COLO668 (cell line): ENCODE measurements at regions not wholly inside any gene's neighbourhood (a gene's known extent, or its start where the extent isn't known, plus 50 kb on each side); places are given as distances from the start of the nearest gene placed in this dataset.
A peak's percentile ranks its signal among the peaks of the same experiment; 100 is the strongest.
"Not testable (repeated sequence)": the region's sequence is repeated elsewhere in the genome, so short reads cannot be mapped to it uniquely, and the experiment has no call there.

Source experiments
- DNase-seq: peaks from one replicate; lab custom pipeline; 2025; ENCODE audit not compliant: unreplicated experiment; lab: John Stamatoyannopoulos, UW

DNA sequence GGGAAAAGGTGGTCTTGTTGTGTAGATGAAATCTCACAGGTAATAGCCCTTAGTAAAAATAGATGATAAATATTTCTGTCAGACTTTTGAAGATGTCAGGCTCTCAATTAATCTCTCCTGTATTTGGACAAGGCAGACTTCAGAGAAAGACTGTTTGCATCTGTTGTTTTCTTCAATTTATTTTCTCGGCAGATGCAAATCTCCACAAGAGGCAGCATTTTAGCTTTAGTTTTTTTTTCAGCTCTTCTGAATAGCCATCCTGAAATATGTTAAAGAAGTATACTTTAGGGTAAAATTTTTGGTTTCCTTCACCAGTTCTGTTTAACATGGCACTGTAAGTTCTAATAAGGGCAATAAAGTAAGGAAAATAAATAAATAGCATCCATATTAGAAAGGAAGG lies 685.1 kb downstream of the SI start:
- no peak for DNase-seq

DNA sequence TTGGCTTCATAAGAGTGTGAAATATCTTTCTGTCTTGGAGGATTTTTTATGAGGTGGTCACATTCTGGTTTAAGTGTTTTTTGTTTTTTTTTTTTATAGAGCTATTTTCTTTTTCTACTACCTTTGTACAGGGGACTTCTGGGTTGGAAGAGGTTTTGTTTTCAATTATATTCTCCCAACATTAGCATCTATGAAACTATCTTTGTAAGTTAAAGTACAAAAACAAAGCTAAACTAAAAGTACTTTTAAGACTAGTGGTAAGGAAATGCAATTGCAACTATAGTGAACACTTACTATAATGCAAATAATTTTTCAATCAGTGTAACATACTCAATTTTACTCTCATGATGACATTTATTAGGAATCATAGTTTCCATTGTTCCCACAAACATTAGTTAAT lies 688.2 kb downstream of the SI start:
- DNase-seq: no peak

DNA sequence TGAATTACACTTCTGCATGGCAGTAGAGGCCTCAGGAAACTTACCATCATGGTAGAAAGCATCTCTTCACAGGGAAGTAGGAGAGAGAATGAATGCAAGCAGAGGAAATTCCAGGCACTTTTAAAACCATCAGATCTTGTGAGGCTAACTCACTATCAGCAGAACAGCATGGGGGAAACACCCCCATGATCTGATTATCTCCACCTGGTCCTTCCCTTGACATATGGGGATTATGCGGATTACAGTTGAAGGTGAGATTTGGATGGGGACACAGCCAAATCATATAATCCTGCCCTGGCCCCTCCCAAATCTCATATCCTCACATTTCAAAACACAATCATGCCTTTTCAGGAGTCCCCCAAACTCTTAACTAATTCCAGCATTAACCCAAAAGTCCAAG lies 691.1 kb downstream of the SI start:
- no peak for DNase-seq

DNA sequence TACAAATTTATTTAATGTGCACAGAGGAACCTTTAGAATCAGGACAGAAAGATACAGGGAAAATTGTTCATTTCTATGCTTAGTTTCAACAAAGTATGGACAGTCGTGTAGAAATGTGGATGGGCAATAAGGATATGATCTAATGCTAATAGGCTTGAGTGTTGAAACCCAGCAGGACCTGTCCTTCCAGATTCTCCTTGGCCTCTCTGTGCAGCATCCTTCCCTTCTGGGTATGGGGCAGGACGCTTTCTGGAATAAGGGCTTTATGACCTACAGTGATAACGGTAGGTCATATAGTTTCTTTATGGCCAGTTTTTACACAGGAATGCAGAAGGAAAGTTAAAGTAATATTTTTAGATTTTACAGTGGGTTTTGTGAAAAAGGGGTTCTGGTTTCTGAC lies 698.1 kb downstream of the SI start:
- DNase-seq: no peak

DNA sequence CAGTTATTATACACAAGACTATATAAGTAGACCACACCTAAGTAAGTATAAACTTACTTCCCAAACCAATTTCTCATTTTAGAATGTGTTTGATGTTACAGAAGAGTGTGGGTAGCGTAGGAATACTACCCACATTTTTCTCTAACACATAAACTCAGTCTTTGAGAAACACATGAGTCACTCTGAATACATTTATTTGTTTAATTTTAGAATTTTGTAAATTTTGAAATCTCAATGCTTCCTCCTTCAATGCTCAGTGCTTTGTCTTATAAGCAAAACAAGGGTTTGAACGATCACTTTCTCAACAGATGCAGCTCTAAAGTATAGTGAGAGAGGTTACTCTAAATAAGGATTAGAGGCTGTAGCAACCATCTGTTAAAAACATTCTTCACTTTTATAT lies 700.8 kb downstream of the SI start:
- DNase-seq: no peak

DNA sequence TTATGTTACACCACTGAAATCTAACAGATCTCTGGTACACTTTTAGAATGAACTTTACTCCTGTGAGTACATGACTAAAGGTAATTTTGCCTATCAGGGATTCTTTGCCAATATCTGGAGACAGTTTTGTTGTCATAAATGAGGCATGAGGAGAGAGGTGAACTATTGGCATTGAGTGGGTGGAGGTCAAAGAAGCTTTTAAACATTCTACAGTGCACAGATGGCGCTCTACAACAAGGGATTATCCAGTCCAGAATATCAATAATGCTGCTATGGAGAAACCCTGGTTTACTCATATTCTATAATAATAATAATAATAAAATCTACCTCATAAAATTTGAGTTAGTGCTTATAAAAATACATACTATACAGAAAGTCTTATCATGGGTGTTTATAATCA lies 702.3 kb downstream of the SI start:
- DNase-seq: no peak

DNA sequence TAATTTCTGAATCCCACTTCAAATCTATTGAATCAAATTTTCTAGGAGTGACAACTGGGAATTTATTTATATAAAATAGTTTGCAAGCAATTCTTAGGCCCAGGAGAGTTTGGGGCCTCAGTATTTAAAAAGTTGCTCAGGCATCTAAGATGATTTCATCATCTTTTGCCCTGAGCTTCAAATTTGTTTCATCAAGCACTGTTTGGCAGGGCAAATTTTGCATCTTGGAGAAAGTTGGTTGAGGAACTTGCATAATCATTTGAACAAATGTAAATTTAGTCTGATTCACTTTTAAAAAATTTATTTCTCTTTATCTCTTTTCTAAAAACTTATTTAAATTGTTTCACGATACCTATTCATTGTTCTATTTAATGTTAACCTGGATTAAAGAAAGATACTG lies 702.8 kb downstream of the SI start:
- DNase-seq: no peak

DNA sequence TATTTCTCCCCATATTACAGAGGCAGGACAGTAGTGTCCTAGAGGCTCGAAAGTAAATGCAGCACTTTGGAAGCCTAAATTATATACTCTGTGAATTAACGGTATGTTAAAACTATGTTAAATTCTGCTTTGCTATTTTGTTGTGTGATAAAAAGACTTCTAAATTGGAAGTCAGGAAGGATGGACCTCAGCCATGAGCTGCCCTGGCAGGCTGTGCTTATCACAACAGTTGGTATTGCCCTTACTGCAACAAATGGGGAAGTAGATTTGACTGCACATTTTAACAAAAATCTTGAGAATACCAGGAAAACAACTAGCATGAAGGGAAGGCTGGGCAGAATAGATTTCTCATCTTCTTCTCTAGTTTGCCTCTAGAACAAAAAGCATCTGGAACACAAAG lies 706.6 kb downstream of the SI start:
- no peak for DNase-seq

DNA sequence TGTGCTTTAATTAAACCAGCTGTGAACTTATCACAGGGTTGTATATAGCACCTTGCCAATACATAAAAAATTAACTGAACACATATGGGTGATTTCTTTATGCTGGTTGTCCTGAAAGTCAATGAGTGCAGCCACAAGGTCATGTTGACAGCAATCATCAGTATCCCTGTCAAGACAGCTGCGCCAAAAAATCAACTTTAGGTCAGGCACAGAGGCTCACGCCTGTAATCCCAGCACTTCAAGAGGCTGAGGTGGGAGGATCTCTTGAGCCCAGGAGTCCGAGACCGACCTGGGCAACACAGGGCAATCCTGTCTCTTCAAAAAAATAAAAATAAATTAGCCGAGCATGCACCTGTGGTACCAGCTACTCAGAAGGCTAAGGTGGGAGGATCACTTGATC lies 707.3 kb downstream of the SI start:
- DNase-seq: no peak

DNA sequence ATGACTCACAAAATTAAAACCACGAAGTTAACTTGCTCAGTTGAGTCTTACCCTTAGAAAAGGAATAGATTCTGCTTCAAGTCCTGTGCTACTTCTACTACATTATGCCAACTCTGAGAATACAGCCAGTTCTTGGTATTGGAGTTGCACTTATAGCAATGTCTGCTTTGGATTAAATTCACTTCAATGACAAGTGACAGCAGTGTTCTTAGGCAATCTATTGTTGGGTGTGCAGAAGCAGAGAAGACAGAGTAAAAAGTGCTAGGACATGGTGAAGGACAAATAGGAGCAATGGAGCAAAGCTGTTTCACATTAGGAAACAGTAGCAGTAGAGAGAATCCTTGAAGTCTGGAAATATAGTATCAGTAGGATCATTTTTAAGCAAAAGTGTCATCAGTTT lies 713.1 kb downstream of the SI start:
- DNase-seq: no peak

DNA sequence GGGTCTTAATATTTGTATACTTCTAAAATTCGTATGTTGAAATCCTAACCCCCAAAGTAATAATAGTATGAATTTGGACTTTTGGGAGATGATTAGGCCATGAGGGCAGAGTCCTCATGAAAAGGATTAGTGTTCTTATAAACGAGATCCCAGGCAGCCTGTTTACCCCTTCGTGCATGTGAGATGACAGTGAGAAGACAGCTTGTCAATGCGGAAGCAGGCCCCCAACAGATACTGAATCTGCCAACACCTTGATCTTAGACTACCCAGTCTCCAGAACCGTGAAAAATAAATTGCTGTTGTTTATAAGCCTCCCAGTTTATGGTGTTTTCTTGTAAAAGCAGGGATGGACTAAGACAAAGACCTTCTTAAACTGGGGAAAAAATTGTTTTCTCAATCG lies 714.2 kb downstream of the SI start:
- no peak for DNase-seq

DNA sequence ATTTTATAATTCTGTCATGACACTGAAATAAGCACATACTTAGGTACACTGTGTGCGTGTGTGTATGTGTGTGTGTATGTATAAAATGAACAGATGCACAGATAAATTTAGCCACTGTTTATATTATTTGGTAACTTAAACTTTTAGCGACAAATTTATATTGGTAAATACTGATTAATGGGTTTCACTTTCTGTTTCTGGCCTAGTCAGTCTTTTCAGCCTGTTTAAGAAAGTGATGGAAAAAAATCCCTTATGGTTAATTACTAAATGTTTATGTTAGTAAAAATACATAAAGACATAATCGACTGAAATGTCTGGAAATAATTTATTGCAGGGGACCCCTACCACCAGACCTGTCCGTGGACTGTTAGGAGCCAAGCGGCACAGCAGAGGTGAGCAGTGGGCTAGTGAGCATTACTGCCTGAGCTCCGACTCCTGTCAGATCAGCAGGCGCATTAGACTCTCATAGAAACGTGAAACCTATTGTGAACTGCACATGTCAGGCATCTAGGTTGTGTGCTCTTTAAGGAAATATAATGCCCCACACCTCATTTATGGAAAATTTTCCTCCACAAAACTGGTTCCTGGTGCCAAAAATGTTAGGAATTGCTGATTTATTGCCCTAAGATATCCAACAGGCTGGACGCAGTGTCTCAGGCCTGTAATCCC lies 717.4 kb downstream of the SI start:
- DNase-seq: no peak

DNA sequence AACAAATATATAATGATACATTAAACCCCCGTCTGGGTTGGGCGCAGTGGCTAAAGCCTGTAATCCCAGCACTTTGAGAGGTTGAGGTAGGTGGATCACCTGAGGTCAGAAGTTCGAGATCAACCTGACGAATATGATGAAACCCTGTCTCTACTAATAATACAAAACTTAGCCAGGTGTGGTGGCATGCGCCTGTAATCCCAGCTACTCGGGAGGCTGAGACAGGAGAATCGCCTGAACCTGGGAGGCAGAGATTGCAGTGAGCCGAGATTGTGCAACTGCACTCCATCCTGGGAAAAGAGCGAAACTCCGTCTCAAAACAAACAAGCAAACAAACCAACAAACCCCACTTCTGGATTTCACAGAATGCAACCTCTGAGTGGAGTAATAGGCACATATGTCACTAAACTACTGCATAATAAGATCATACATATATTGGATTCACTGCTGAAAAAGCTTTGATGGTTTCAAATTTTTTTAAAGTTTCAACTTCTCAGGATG lies 718.2 kb downstream of the SI start:
- DNase-seq: no peak

DNA sequence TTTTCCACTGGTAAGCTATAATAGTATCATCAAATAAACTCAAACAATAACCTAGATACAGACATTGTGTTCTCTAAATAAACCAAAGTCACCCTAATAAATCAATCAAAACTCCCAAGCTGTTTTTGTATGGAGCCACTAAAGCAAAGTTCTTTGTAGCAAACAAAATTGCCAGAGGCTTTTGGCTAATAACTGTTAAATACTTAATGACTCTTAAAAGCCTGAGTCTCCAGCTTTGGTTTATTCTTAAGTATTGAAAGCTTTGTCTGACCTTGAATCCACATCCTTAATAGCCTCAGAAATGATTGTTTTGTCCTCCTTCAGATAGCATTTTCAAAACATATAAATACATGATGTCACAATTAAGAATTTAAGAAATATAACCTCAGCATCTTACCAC lies 725.3 kb downstream of the SI start:
- DNase-seq: no peak

DNA sequence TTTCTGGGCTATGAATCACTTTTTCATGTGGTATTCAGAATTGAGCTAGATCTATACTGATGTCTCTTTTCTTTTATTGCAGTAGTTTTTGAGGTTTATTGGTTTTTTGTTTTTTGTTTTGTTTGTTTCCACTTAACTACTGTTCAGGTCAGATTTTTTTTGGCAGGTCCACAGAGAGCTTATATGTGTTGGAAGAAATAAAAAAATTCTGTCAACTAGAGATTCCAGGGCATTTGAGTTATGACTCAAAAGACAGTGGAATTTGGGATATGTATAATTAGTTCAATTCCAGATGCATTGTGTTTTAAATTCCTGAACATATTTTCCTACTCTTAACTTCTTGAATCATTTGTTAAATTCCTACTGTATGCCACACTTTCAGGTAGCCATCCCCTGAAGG lies 727.2 kb downstream of the SI start:
- DNase-seq: no peak

DNA sequence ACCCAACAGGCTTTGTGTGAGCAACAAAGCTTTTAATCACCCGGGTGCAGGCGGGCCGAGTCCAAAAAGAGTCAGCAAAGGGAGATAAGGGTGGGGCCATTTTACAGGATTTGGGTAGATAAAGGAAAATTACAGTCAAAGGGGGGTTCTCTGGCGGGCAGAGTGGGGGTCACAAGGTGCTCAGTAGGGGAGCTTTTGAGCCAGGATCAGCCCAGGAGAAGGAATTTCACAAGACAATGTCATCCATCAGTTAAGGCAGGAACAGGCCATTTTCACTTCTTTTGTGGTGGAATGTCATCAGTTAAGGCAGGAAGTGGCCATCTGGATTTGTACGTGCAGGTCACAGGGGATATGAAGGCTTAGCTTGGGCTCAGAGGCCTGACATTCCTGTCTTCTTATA lies 736.1 kb downstream of the SI start:
- not testable (repeated sequence) for DNase-seq

DNA sequence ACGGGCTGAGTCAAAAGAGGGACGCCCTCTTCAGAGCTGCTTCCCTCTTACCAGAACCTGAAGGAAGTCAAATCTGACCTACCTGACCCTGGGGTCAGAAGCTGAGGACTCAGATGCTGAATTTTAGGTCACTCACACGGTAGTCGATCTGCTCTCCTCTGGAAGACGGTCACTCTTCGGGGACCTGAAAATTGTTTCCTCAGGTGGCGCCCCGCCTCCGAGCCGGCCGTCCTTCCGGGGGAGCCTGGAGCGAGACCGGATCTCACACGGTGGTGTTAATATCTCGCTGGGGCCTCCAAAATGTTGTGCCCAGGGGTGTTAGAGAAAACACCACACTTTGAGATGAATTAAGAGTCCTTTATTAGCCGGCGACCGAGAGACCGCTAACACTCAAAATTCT lies 737.2 kb downstream of the SI start:
- no peak for DNase-seq

DNA sequence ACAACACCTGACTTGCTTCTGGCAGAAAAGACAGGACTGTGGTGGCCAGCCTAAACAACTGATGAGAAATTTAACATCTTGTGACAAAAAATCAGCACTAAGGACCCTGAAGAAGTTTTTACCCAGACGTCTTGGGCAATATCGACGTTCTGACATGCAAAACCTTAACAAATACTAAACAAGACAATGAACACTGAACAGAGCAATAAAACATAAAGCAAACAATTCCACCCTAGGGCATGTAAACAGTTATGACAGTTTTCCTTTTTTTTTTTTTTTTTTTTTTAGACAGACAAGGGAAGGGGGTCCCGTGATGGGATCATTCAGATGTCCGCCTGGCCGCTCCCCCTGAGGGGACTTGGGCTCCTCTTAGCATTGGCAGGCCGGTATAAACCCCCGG lies 738.0 kb downstream of the SI start:
- no peak for DNase-seq

DNA sequence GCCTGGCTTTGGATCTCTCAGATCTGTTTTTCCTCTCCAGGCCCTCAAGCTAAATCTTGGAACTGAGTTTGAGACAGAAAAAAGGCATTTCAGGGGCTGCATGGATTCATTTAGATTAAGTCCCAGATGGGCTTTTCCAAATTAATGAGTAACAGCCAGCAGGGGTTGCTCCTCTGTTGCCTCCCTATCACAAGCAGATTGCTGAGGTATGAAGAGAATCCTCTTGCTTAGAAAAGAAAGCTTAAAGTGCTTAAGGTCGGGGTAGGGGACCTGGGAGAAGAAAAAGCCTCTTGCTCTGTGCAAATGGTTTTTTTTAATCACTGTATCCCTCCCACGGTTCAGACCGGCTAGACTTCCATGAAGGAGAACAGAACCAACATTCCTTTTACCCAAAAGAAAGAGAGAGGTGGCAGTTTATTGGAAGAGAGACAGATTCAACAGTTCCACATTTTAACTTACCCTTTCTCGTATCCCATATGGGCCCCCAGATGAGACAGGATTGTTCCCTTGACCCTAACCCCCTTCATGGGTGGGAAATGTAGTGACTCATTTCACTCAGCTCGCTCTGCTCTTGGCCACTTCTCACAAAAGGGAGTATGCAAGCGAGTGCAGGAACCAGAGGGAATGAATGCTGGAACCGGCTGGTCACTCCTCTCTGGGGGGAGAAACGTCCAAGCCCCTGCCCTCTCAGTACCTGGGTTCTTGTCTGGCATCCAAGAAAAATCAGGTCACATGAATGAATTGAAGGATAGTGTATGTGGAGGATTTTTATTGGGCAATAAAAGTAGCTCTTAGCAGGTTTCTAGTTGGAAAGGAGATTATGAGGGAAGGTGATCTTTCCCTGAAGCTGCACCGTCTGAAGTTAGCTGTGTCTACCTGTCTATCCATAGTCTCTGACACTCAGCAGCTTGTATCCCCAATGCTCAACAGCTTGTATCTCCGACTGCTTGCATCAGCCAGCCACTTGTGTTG lies 745.2 kb downstream of the SI start:
- no peak for DNase-seq

DNA sequence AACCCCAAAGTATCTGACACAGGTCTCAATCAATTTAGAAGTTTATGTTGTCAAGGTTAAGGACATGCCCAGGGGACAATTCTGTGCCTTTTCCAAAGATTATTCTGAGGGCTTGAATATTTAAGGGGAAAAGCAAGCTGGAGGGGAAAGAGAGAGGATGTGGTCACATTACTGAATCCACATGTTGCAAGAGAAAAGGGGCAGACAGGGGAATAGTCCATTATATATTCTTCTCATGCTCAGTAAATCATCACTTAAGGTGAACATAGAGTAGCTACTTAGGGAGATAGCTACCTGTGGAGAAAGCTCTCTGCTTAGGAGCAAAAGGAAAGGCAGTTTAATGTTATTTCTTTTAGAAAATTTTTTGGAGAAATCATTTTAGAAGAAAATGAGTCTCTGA lies 751.6 kb downstream of the SI start:
- DNase-seq: no peak

DNA sequence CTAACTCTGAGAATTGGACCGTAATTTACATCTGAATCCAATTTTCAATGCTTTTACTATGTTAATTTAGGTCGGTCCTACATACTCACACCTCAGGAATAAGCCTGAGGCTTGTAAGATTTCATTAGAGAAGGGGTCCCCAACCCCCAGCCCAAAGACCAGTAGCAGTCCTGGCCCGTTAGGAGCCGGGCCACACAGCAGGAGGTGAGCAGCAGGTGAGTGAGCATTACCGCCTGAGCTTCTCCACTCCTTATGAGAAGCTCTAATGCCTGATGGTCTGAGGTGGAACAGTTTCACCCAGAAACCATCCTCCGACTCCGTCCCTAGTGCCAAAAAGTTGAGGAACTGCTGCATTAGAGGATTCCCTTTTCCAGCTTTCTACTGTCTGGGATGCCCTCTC lies 757.3 kb downstream of the SI start:
- DNase-seq: no peak

DNA sequence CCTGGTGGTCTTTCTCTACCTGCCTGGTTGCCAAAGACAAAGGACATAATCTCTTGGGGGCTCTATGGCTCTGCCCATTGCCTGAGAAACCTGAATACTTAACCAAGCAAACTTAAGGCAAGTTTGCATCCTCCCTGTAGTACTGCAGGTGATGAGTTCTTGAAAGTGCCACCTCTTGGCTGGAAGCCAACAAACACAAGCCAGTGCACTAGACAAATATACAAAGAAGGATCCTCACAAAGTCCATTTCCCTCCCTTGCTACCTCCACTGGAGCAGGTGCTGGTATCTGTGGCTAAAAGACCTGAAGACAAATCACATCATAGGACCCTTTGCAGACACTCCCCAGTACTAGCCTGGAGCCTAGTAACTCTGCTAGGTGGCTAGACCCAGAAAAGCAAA lies 772.3 kb downstream of the SI start:
- DNase-seq: peak; percentile 60
